GM12872 (cell line): ENCODE measurements at regions not wholly inside any gene's neighbourhood (a gene's known extent, or its start where the extent isn't known, plus 50 kb on each side); places are given as distances from the start of the nearest gene placed in this dataset.

Experiments
- CTCF ChIP-seq: IDR thresholded peaks from 3 replicates; pipeline ENCODE4 v1.5.1; 2011; ENCODE audit warnings: low read depth, mild to moderate bottlenecking, low read length, moderate library complexity; ENCODE audit not compliant: insufficient read depth

DNA sequence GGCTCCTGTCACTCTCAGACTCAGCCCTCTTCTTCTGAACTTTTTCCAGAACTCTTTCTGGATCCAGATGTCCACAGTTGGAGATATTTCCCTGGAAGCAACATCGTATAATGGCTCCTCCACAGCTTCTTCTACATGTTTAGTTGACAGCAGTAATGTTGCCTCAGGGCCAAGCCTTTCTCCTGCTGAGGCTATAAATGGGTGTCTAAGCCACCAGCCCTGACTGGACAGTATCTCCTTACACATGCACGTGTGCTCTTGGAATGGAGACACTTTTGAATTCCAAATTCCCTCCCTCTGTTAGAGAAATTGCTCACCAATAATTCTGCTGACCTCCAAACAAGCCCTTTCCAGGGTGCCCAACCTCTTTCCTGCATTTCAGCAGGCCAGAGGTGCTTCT lies 156.2 kb upstream of the PIK3C3 start:
- no peak for TF ChIP-seq CTCF

DNA sequence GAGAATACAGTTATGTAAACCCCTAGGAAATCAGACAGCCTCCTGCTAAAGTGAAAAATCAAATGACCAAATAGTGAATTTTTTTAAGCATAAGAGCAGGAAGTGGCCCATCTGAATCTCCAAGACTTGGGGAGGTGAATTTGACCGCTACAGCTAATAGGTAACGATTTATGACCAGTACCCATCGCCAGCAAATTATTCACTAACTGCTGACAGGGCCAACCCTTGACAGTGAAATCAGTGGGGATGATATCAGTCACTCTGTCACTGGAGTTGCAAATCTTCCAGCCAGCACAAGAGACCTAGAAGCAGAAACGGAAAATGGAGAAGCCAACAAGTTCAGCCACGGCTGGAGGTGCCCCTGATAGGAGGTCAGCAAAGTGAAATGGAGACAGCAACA lies 164.3 kb upstream of the PIK3C3 start:
- no peak for TF ChIP-seq CTCF

DNA sequence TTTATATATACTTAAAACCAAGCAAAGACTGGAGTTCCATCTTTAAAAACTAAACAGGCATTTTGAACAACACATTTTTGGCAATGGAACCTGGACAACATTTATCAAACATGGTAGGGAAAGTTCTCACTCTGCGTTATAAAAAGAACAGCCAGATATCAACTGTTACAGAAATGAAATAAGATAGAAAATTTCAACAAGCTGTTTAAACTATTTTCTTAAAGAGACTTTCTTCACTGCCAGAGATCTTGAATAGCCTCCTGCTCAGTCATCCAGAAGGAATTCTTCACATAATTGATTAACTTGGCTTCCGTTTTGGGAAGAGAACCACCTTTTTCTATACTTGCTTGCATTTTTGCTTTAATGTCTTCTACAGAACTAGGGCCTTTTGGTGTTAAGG lies 166.0 kb upstream of the PIK3C3 start:
- no peak for TF ChIP-seq CTCF

GRCh38 chr18:41783879-41784278 lies 171.2 kb upstream of the PIK3C3 start:
- TF ChIP-seq CTCF: no peak

DNA sequence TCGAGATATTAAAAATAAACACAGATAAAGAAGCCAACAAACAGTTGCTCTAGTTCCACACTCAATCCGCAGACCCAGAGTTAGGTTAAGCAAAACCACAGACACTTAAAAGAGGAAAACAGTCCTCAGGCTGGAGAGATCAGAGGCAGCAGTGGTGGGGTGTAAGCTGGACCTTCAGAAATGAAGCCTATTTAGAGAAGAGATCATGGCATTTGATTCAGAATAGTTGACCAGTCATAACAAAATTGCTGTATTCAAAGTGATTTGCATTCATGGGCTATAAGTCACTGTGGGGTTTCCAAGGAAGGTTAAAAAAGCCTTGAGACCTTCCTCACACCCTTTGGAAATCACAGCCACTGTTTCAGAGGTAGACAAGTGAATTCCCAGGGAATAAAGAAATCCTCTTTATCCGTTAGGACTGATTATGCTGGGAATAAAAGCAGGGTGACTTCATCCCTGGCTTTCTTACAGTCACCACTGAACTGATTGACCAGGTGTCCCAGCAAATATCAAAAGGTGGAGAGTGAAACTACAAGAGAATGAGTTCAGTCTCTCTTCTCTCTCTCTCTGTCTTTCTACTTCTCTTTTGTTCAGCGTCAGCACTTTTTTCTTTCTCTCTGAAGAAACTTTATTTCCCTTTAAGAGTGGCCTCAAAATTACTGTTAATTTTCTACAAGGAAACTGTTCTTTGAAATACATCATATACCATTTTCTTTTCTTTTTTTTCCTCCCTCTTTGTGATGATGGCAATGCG lies 171.8 kb upstream of the PIK3C3 start:
- TF ChIP-seq CTCF: no peak

- no peak for TF ChIP-seq CTCF
Measured at GRCh38 chr18:41771973-41772372, 183.1 kb upstream of the PIK3C3 start.

DNA sequence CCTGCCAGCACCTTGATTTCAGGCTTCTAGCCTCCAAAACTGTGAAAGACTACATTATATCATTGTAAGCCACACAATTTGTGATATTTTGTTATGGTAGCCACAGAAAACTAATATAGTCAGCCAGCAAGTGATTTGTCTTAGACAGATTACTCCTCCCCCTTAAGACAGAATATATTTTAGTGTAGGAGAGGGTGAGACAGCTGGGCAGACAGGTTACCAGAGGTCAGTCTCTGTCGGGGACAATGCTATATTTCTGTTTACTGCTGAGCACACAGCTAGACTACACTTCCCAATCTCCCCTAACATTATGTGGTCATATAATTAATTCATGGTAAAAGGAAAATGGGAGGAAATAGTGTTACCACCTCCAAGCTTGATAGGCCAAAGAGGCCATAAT lies 185.8 kb upstream of the PIK3C3 start:
- no peak for TF ChIP-seq CTCF

DNA sequence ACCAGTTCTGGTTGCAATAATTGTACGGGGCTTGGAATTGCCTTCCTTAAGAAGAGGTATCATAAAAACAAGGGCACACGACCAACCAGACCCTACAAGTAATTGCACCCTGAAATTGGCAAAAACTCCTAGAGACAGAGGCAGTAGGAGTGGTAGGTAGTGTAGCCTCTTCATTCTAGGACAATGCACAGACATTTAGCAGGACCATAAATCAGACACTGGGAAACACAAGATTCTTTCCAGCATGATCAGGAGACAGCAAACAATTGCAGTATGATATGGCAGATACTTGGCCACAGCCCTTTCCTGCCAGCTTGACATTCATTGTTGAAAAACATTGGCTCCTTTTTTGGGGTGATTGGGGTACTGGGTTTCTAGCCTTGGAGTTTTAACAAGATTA lies 186.6 kb upstream of the PIK3C3 start:
- TF ChIP-seq CTCF: no peak
